Cardiac muscle cell (in vitro differentiated cells and primary cell): ENCODE measurements at regions not wholly inside any gene's neighbourhood (a gene's known extent, or its start where the extent isn't known, plus 50 kb on each side); places are given as distances from the start of the nearest gene placed in this dataset.

Experiments
- DNase-seq, 2 donors: peaks; one replicate each; pipeline versions ENCODE4 v3.0.0 to v3.0.0-alpha.2; 2010 to 2017; ENCODE audit warnings: low read depth in 1 of 2, low spot score in 1 of 2
- H3K27ac ChIP-seq: fragments of 200-600 bp; sonication (generic); 2 replicates; pipeline ENCODE4 v1.5.1; 2016
- H3K27me3 ChIP-seq: fragments of 200-600 bp; sonication (generic); 2 replicates; pipeline ENCODE4 v1.6.0; 2016; ENCODE audit warnings: control low read depth
- H3K36me3 ChIP-seq: fragments of 200-600 bp; sonication (generic); 2 replicates; pipeline ENCODE4 v1.5.1; 2016; ENCODE audit warnings: control low read depth
- H3K4me1 ChIP-seq: fragments of 200-600 bp; sonication (generic); 2 replicates; pipeline ENCODE4 v1.8.1; 2017; ENCODE audit warnings: low read depth, mild to moderate bottlenecking, mixed run types
- H3K4me3 ChIP-seq: fragments of 200-600 bp; sonication (generic); 2 replicates; pipeline ENCODE4 v1.5.1; 2016; ENCODE audit warnings: mild to moderate bottlenecking
- H3K9me3 ChIP-seq: fragments of 200-600 bp; sonication (generic); 2 replicates; pipeline ENCODE4 v1.5.1; 2017; ENCODE audit warnings: low read depth, mild to moderate bottlenecking, control low read depth
- CTCF ChIP-seq: IDR thresholded peaks from 2 replicates; pipeline ENCODE4 v1.5.1; 2012; ENCODE audit warnings: low read depth, mild to moderate bottlenecking, low read length

- no peaks in the 10 kb centered on the region for H3K9me3 ChIP-seq
- H3K27ac ChIP-seq, result no peak overlapping the region
- no peaks in the 10 kb centered on the region for H3K36me3 ChIP-seq
- TF ChIP-seq CTCF, result no peak
- no peak for DNase-seq
- no peaks in the 10 kb centered on the region for H3K4me1 ChIP-seq
- no peaks in the 10 kb centered on the region for H3K27me3 ChIP-seq
- no peak overlapping the region for H3K4me3 ChIP-seq
Measured at GRCh38 chr16:86067516-86067915, 168.6 kb downstream of the IRF8 start.

GRCh38 chr16:86067936-86068335, 169.0 kb downstream of the IRF8 start:
- Histone ChIP-seq H3K9me3 (no peaks in the 10 kb centered on the region), H3K36me3 (no peaks in the 10 kb centered on the region), H3K4me3 (no peak overlapping the region), H3K27me3 (no peaks in the 10 kb centered on the region), H3K4me1 (no peaks in the 10 kb centered on the region), H3K27ac (no peak overlapping the region)
- no peak for TF ChIP-seq CTCF
- DNase-seq, result no peak

GRCh38 chr16:86068722-86069121, 169.8 kb downstream of the IRF8 start:
- no peaks in the 10 kb centered on the region for H3K36me3 ChIP-seq
- H3K27me3 ChIP-seq, result no peaks in the 10 kb centered on the region
- no peak overlapping the region for H3K27ac ChIP-seq
- DNase-seq, result no peak
- peaks cover under 1% of the 10 kb centered on the region for H3K4me1 ChIP-seq
- no peak for TF ChIP-seq CTCF
- H3K4me3 ChIP-seq, result no peak overlapping the region
- no peaks in the 10 kb centered on the region for H3K9me3 ChIP-seq

GRCh38 chr16:86069736-86070298, 170.9 kb downstream of the IRF8 start:
- no peaks in the 10 kb centered on the region for H3K27me3 ChIP-seq
- H3K36me3 ChIP-seq, result no peaks in the 10 kb centered on the region
- H3K4me1 ChIP-seq, result peaks cover 8% of the 10 kb centered on the region
- DNase-seq, result no peak
- no peak overlapping the region for H3K4me3 ChIP-seq
- TF ChIP-seq CTCF, result no peak
- H3K27ac ChIP-seq, result no peak overlapping the region
- no peaks in the 10 kb centered on the region for H3K9me3 ChIP-seq

DNA sequence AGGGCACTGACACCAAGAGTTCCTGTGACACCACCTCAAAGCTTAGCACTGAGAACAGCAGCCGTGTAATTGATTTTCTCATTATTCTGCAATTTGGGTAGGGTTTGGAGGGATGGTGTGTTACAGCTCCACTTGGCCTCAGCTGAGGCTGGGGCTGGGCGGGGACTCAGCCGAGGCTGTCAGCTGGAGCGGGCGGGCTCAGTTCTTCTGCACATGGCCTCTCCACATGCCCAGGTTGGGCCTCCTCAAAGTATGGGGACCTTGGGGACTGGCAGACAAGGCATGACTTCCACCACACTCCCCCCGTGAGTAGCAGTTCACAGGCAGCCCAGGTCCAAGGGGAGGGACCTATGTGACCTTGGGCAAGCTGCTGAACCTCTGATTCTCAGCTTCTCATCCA, 171.5 kb downstream of the IRF8 start:
- H3K4me3 ChIP-seq, result no peak overlapping the region
- H3K9me3 ChIP-seq, result no peaks in the 10 kb centered on the region
- no peak for DNase-seq
- TF ChIP-seq CTCF, result no peak
- no peaks in the 10 kb centered on the region for H3K36me3 ChIP-seq
- H3K27ac ChIP-seq, result no peak overlapping the region
- no peaks in the 10 kb centered on the region for H3K27me3 ChIP-seq
- peaks cover 8% of the 10 kb centered on the region for H3K4me1 ChIP-seq

- H3K9me3 ChIP-seq, result no peaks in the 10 kb centered on the region
- no peaks in the 10 kb centered on the region for H3K36me3 ChIP-seq
- H3K4me3 ChIP-seq, result no peak overlapping the region
- DNase-seq, result no peak
- H3K27ac ChIP-seq, result no peak overlapping the region
- H3K4me1 ChIP-seq, result peaks cover 8% of the 10 kb centered on the region
- no peak for TF ChIP-seq CTCF
- no peaks in the 10 kb centered on the region for H3K27me3 ChIP-seq
Measured at GRCh38 chr16:86070971-86071370, 172.0 kb downstream of the IRF8 start.
